Mammary epithelial cell (primary cell): ENCODE measurements at regions not wholly inside any gene's neighbourhood (a gene's known extent, or its start where the extent isn't known, plus 50 kb on each side); places are given as distances from the start of the nearest gene placed in this dataset.

Experiments used
- CTCF ChIP-seq, 2 donors: IDR thresholded peaks in 1 of 2; conservative IDR thresholded peaks in 1 of 2; 2 replicates each; pipeline ENCODE4 v1.5.1; 2011 to 2012; ENCODE audit warnings: inconsistent platforms in 2 of 2, low read length in 2 of 2, mild to moderate bottlenecking in 2 of 2, control low read depth in 1 of 2, low read depth in 1 of 2; ENCODE audit not compliant: insufficient read depth in 1 of 2; ENCODE audit errors: extremely low read depth in 1 of 2
- EZH2 ChIP-seq: IDR thresholded peaks from 2 replicates; pipeline ENCODE4 v1.6.1; 2012; ENCODE audit warnings: low read length, inconsistent platforms, borderline replicate concordance

GRCh38 chr12:11482955-11483354 is 87.6 kb upstream of the PRB2 start:
- TF ChIP-seq CTCF (conservative IDR thresholded peaks at IDR 0.05 in 1 of 2, IDR thresholded peaks at IDR 0.05 in 1 of 2; ENCODE audit: extremely low read depth in 1 of 2, insufficient read depth in 1 of 2, low read depth in 1 of 2, low read length in 2 of 2): no peak
- TF ChIP-seq EZH2: no peak
